ENCODE measurements at regions not wholly inside any gene's neighbourhood (a gene's known extent, or its start where the extent isn't known, plus 50 kb on each side); places are given as distances from the start of the nearest gene placed in this dataset.

GRCh38 chr5:58279259-58279658 lies 180.6 kb downstream of the PLK2 start:
- no peak for TF ChIP-seq POLR2AphosphoS5 (IDR thresholded peaks at IDR 0.05)
- no peak for TF ChIP-seq CTCF (IDR thresholded peaks at IDR 0.05)
